ENCODE measurements at regions not wholly inside any gene's neighbourhood (a gene's known extent, or its start where the extent isn't known, plus 50 kb on each side); places are given as distances from the start of the nearest gene placed in this dataset.

GRCh38 chr5:107230367-107230766, 440.4 kb downstream of the EFNA5 start:
- TF ChIP-seq FOXA1 (IDR thresholded peaks at IDR 0.05), result no peak
- no peak for TF ChIP-seq CTCF (IDR thresholded peaks at IDR 0.05; ENCODE audit: low read depth, low read length, missing input control)
- no peak for TF ChIP-seq ZBTB33 (IDR thresholded peaks at IDR 0.05)
- no peak for TF ChIP-seq ATF3 (IDR thresholded peaks at IDR 0.05)
- TF ChIP-seq NR2F2 (IDR thresholded peaks at IDR 0.05), result no peak

Measured in liver (tissue), 3 donors.